PC-3 (cell line): ENCODE measurements at regions not wholly inside any gene's neighbourhood (a gene's known extent, or its start where the extent isn't known, plus 50 kb on each side); places are given as distances from the start of the nearest gene placed in this dataset.

Experiments
- CTCF ChIP-seq: fragments of 300-600 bp; sonication (generic); conservative IDR thresholded peaks from 2 replicates; pipeline ENCODE4 v1.5.1; 2017; ENCODE audit warnings: antibody characterized with exemption, low read depth, mild to moderate bottlenecking, low read length
- EZH2 ChIP-seq: fragments of 300-600 bp; sonication (generic); IDR thresholded peaks from one replicate; pipeline ENCODE4 v1.6.1; 2017; ENCODE audit warnings: antibody characterized with exemption, mild to moderate bottlenecking, low read length; ENCODE audit not compliant: unreplicated experiment

- TF ChIP-seq CTCF (no peak), EZH2 (no peak)
These were observed 136.7 kb upstream of the SYT4 start for GRCh38 chr18:43414006-43414405.
